HT1080 (cell line): ENCODE measurements at regions not wholly inside any gene's neighbourhood (a gene's known extent, or its start where the extent isn't known, plus 50 kb on each side); places are given as distances from the start of the nearest gene placed in this dataset.

Experiments used
- DNase-seq: peaks from one replicate; pipeline ENCODE4 v3.0.0-alpha.2; 2015; ENCODE audit warnings: low read depth

GRCh38 chr15:99508852-99509251 is 56.9 kb upstream of the MEF2A start:
- DNase-seq = no peak

- DNase-seq = no peak
Observed at GRCh38 chr15:99509686-99510461, 55.9 kb upstream of the MEF2A start.

GRCh38 chr15:99511531-99511865 is 54.3 kb upstream of the MEF2A start:
- no peak for DNase-seq

GRCh38 chr15:99511866-99512661 is 53.7 kb upstream of the MEF2A start:
- no peak for DNase-seq

- DNase-seq = no peak
Observed at GRCh38 chr15:99514306-99514705, 51.5 kb upstream of the MEF2A start.
